Superior temporal gyrus (tissue), 1 donor: ENCODE measurements at regions not wholly inside any gene's neighbourhood (a gene's known extent, or its start where the extent isn't known, plus 50 kb on each side); places are given as distances from the start of the nearest gene placed in this dataset.
"Not testable (repeated sequence)": the region's sequence is repeated elsewhere in the genome, so short reads cannot be mapped to it uniquely, and the experiment has no call there.

Experiments
- DNase-seq: peaks from one replicate; pipeline ENCODE4 v3.0.0-alpha.2; 2016; ENCODE audit errors: extremely low spot score

DNA sequence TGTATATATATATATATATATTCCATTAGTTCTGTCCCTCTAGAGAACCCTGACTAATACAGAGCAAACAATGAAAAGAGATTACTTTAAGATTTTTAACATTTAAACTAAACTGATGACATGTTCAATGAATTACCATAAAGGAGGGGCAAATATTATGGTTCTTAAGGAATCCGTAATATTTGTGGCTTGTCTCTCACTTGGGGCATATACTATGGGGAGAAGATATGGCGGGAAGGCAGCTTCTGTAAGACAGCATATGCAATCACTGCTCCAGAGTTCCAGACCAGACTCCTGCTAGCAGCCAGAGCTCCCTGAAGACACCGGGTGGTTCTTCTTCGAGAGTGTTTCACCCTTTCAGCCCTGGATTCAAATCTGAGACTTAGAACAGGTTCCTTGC, 321.1 kb upstream of the NT5E start:
- no peak for DNase-seq

DNA sequence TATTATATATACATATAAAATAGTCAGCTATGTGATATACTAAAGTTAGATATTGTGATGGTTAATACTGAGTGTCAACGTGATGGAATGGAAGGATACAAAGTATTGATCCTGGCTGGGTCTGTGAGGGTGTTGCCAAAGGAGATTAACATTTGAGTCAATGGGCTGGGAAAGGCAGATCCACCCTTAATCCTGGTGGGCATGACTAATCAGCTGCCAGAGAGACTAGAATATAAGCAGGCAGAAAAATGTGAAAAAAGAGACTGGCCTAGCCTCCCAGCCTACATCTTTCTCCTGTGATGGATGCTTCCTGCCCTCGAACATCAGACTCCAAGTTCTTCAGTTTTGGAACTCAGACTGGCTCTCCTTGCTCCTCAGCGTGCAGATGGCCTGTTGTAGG, 321.6 kb upstream of the NT5E start:
- DNase-seq, result not testable (repeated sequence)

- no peak for DNase-seq
Observed at GRCh38 chr6:85127696-85128243, 322.1 kb upstream of the NT5E start.

GRCh38 chr6:85127168-85127498, 322.8 kb upstream of the NT5E start:
- DNase-seq, result no peak

DNA sequence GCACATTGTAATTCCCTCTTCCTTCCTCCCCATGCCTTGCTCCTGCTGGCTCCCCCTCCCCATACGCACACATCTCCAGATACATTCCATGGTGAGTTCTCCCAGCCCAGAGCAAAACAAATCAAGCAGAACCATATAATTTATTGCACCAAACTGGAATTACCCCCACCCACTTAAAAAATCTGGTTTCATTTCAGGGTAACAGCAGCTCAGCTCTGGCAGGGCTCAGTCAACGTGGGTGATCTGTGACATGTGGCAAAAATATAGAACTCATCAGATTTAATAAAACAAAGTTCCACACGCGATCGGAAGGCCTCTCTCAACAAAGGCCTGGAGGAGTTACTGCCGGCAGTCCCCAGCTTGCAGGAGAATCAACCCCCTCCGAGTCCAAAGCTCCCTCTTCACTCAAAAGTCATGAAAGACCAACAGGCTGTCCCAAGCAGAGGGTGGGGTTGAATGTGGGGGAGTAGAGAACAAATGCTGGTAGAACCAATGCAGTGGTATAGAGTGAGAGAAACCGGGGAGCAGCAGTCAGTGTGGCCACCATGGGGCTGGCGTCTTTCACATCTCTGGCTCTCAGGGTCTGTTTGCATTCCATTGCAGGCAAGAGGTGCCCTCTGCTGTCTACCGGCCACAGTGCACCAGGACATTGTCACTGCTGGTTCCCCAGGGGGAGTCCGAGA, 323.3 kb upstream of the NT5E start:
- peak; percentile 27 for DNase-seq

- no peak for DNase-seq
Observed at GRCh38 chr6:85125526-85125925, 324.4 kb upstream of the NT5E start.

DNA sequence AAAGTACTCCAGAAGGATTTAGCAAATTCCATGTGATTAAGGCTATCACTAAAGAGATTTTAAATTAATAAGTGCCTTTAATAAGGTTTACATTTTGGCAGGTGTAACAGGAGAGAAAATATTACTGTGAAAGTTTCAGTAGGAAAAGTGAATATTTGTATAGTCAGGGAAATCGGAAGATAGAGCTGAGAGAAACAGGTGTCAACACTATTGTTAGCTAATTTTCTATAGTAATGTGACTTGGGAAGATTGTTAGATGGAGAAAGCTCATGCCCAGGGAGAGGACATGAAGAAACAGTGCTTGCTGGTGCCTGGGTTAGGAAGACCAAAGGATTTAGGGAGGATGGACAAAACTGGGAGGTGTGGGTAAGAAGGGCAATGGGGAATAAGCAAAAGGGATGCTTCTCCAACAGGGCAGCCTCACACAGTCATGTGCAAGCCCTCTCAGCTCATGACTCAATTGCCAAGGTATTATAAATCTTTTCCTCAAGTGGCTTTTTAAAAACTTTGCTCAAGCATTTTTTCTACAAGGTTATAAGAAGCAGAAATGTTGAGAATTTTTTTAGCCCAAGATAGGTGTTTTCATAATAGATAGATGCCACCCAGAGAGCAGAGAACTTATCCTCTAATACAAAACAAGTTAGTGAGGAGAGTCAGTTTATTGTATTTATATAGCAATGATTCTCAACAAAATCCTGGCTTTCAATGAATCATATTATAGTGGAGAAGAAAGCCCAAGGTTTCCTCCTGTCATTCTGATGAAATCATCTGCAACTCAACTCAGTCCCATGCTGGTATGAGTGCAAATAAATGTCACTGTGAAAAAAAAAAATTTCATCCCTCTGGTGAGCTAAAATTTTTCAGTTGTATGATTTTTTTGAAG, 325.2 kb upstream of the NT5E start:
- no peak for DNase-seq

GRCh38 chr6:85121158-85121557, 328.7 kb upstream of the NT5E start:
- no peak for DNase-seq

GRCh38 chr6:85118652-85119235, 331.1 kb upstream of the NT5E start:
- DNase-seq, result no peak

DNA sequence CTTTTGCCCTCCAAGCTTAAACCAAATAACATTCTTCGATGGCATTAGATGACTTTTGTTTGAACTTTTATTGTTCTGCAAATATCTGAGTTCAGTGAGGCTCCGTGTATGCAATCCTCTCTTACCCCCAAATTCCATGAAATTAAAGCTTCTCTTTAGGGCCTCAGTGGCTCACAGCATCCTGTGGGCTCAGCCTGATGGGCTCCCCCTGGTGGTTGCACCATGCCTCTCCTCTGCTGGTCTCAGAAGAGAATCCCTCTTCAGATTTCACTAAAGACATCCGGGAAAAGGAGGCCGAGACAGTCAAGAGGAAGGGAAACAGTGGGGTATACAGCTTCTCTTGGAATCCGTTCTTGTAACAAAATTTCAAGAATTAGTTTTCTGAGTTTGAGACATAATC, 331.6 kb upstream of the NT5E start:
- no peak for DNase-seq

- no peak for DNase-seq
Observed at GRCh38 chr6:85116475-85116874, 333.4 kb upstream of the NT5E start.

- no peak for DNase-seq
Observed at GRCh38 chr6:85115876-85116275, 334.0 kb upstream of the NT5E start.

DNA sequence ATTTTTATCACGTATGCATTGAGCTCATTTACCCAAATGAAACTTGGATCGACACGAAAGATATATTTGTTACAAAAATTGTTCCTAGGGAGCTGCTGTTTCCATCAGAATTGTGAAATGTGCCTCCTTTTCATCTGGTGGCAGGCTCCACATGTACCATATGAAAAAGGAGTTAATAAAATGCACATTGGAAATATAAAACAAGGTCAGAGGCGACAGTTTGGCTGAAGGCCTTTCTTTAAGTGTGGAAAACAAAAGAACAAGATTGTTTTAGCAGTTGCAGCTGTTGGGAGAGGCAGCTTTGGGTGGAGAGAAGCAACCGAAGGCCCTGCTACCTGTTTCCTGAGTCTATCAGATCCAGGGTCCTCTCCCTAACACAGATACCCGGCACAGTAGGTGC, 334.5 kb upstream of the NT5E start:
- no peak for DNase-seq

DNA sequence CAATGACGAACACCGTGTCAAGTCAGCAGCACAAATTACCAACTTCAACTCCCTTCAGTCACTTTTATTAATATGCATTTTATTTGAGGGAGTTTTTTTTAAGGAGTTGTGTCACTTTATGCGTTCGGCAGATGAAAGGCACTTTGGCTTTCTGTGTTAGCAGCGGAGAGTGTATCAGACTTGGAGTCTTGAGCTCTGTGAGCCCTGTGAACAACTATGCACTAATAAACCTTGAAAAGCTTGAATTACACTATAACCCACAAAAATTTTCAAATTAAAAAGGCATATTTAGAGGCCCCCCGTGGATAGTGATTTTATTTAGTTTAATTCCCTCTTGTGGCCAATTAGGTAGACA, 335.3 kb upstream of the NT5E start:
- no peak for DNase-seq

GRCh38 chr6:85113934-85114580, 335.8 kb upstream of the NT5E start:
- DNase-seq, result no peak

- DNase-seq, result no peak
Observed at GRCh38 chr6:85112540-85112939, 337.3 kb upstream of the NT5E start.

DNA sequence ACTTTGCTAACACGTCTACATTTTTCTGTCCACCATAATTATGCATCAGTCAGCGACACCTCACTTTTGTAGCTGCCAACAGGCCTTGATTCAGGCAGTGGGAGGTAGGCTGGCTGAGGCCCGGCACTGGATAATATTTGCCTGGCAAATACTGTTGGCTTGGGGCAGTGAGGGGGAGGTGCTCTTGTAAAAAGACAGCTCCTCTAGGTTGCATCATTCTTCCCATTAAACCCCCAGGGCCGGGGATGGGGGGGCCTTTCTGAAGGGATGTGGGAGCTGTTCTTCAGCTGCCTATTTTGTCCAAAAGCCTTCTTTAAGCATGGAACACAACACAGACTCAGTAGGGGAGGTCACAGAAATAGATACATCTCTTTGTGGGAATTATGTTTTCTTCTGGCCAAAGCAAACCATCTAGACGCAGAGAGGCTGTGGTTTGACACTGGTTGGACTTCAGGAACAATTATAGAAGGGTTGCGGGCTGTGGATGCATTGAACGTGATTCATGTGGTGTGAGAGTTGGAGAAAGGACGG, 338.3 kb upstream of the NT5E start:
- DNase-seq, result no peak

GRCh38 chr6:85110943-85111342, 338.9 kb upstream of the NT5E start:
- no peak for DNase-seq

DNA sequence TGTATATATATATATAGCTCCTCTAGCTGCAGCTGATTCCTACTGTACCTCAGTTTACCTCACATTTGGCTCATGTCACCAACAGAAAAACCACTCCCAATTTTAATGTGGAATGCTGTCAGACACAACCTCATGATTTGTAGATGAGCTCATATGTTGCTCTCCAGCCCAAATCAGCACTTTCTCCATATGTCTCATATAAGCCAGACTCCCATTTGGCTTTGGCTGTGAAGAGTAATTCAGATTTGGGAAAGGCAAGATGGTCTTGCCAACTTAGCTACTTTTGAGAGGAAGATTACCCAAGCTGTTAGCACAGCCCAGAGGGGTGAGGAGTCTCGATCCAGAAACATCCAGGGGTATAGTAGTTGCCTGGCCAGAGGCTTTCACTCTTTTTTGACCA, 342.2 kb upstream of the NT5E start:
- DNase-seq, result no peak

- DNase-seq, result no peak
Observed at GRCh38 chr6:85096976-85097375, 332.6 kb upstream of the TBX18 start.

GRCh38 chr6:85092226-85092625, 327.8 kb upstream of the TBX18 start:
- no peak for DNase-seq

- DNase-seq, result no peak
Observed at GRCh38 chr6:85089255-85089654, 324.9 kb upstream of the TBX18 start.
